Activated CD4-positive, alpha-beta T cell treated with anti-CD3 and anti-CD28 coated beads, Interleukin-2, amount 10 ng/mL, durations not matched to agents 7 days and 5 days (primary cell): ENCODE measurements at regions not wholly inside any gene's neighbourhood (a gene's known extent, or its start where the extent isn't known, plus 50 kb on each side); places are given as distances from the start of the nearest gene placed in this dataset.
"Not testable (repeated sequence)": the region's sequence is repeated elsewhere in the genome, so short reads cannot be mapped to it uniquely, and the experiment has no call there.

ENCODE experiments used
- CTCF ChIA-PET: fragments of 350-600 bp; sonication (Branson Sonifier 250); formaldehyde crosslinking; loops from one replicate; lab custom pipeline; 2021; ENCODE audit warnings: antibody characterized with exemption; lab: Charles Lee
- POLR2A ChIA-PET: fragments of 350-600 bp; sonication (Branson Sonifier 250); formaldehyde crosslinking; loops from one replicate; lab custom pipeline; 2021; ENCODE audit warnings: antibody characterized with exemption; lab: Charles Lee
- DNase-seq: peaks from one replicate; pipeline ENCODE4 v3.0.0-alpha.2; 2020
- H3K27ac Mint-ChIP-seq: one replicate; pipeline ENCODE4 v1.8.0; 2021; ENCODE audit warnings: mild to moderate bottlenecking, moderate library complexity, mixed read lengths
- H3K27me3 Mint-ChIP-seq: one replicate; pipeline ENCODE4 v1.8.0; 2021; ENCODE audit warnings: mixed read lengths
- H3K36me3 Mint-ChIP-seq: one replicate; pipeline ENCODE4 v1.8.0; 2021; ENCODE audit warnings: low read depth, mixed read lengths
- H3K4me1 Mint-ChIP-seq: one replicate; pipeline ENCODE4 v1.8.0; 2021; ENCODE audit warnings: mixed read lengths
- H3K4me3 Mint-ChIP-seq: one replicate; pipeline ENCODE4 v1.8.0; 2021; ENCODE audit warnings: mild to moderate bottlenecking, moderate library complexity, mixed read lengths
- H3K9me3 Mint-ChIP-seq: one replicate; pipeline ENCODE4 v1.8.0; 2021; ENCODE audit warnings: mixed read lengths

DNA sequence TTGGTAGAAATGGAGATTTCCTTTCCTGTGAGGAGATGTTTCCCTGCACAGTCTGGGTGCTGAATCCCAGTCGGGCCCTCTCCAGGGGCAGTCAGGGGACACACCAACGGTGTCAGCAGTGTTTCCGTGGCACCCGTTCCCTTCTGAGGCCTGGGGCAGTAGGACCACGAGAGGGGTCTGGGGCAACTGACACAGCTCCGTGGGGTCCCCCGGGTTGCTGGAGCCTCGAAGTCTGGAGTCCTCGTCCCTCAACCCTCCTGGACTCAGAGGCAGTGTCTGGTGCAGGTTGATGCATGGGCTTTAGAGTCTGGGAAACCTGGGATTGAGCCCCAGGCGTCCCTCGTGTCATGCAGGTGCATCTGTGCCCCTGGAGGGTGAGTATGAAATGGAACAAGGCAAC lies 327.3 kb downstream of the ADGRD1 start:
- Mint-ChIP-seq H3K4me3 (no peak overlapping the region), H3K36me3 (no peaks in the 10 kb centered on the region), H3K9me3 (no peaks in the 10 kb centered on the region), H3K27ac (no peak overlapping the region), H3K4me1 (no peaks in the 10 kb centered on the region), H3K27me3 (no peaks in the 10 kb centered on the region)
- no peak for DNase-seq
- CTCF ChIA-PET = no interaction called here
- POLR2A ChIA-PET = no interaction called here

DNA sequence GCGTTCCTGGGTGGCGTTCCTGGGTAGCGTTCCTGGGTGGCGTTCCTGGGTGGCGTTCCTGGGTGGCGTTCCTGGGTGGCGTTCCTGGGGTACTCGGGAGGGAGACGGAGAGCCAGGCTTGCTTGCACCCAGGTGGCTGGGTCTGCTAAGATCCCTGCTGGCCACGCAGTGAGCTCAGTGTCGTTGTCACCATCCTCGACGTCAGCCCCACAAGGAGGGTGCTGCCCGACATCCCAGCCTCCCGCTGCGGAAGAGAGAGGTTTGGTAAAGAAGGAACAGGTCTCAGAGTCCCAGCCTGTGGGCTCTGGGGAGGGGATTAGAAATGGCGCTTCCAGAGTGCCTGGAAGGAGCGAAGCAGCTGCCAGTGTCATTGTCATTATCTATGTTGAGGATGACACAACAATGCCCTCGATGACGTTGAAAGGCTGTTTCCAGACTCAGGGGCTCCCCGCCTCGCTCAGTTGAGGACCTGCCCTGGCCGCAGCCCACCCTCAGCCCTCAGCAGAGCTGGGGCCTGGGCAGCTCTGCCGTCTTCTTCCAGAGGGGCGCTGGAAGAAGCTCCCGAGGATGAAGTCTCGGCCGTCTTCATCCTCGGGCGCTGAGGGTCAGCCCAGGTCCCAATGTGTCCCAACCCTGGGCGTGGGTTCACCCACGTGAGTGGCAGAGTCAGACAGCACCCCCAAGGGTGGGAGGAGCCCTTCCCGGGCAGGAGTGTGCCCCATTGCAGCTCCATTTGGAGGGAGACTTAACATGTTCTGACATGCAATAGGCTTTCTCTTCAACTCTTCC lies 328.8 kb downstream of the ADGRD1 start:
- H3K36me3 Mint-ChIP-seq = no peaks in the 10 kb centered on the region
- H3K27me3 Mint-ChIP-seq = no peaks in the 10 kb centered on the region
- no peak overlapping the region for H3K27ac Mint-ChIP-seq
- no peaks in the 10 kb centered on the region for H3K4me1 Mint-ChIP-seq
- H3K4me3 Mint-ChIP-seq = no peak overlapping the region
- no peaks in the 10 kb centered on the region for H3K9me3 Mint-ChIP-seq
- ChIA-PET POLR2A (no interaction called here), CTCF (no interaction called here)
- no peak for DNase-seq

DNA sequence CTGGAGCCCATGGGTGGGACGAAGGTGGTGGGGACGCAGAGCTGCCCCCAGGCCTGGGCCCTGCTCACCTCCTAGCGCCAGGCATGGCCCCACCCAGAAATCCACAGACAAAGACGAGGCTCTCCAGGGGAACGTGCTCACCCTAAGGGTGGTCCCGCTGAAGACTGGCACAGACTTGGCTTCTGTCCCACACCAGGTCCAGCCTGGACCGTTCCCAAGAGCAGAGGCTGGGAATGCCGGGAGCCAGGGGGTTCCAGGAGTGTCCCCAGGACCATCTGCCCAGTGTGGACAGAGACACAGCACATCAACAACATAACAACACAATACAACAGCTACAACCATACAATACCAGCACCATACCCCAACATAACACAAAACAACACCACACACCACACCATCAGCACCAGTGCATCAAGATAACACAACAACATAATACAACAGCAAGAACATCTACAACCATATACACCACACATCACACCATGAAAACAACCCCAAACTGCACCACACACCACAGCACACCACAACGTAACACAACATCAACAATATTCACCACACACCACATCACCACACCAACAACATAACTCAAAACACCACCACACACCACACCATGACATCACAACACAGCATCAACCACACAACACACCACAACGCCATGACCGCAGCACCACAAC lies 329.6 kb downstream of the ADGRD1 start:
- ChIA-PET POLR2A (no interaction called here), CTCF (no interaction called here)
- no peaks in the 10 kb centered on the region for H3K36me3 Mint-ChIP-seq
- H3K27ac Mint-ChIP-seq = no peak overlapping the region
- H3K9me3 Mint-ChIP-seq = no peaks in the 10 kb centered on the region
- H3K27me3 Mint-ChIP-seq = no peaks in the 10 kb centered on the region
- H3K4me1 Mint-ChIP-seq = no peaks in the 10 kb centered on the region
- H3K4me3 Mint-ChIP-seq = no peak overlapping the region
- no peak for DNase-seq

DNA sequence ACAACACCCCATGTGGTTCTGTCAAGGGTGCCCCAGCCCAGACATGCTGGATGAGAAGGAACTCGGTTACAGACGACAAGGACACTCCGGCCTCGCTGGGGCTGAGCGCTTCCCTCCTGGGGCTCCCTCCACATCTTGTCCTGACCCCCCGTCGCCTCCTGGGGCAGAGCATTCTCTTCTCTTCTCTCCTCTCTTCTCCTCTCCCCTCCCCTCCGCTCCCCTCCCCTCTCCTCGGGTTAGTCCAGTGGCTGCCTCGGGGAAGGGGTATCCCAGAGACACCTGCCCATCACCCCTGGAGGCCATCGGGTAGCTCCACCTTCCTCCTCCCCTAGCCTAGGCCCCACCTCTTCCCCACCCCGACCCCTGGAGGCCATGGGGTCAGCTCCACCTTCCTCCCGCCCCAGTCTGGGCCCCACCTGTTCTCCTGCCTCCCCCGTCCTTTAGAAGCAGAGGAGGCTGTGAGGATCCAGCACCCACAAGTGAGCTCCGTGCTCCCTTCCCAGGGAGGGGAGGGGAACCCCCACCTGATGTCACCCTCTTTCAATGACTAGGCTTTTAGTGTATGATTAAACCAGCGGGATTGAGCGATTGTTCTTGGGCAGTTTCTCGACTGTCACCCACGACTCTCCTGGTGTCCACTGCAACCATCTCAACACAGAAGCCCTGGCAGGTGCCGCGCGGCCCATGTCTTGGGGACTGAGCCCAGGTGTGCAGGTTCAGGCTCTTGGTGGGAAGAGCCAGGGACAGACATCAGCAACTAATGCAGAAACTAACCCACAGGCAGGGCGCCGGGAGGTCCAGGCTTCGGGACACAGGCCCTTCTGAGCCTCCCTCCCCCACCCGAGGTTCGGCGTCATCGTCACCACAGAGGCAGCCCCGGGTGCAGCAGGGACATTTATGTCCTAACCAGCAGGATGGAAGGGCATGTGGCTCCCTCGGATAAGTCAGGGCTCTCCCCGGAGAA lies 330.4 kb downstream of the ADGRD1 start:
- H3K36me3 Mint-ChIP-seq, CTCF ChIA-PET, H3K27ac Mint-ChIP-seq, DNase-seq, H3K4me3 Mint-ChIP-seq, POLR2A ChIA-PET, H3K4me1 Mint-ChIP-seq, H3K9me3 Mint-ChIP-seq, H3K27me3 Mint-ChIP-seq: not testable (repeated sequence)

DNA sequence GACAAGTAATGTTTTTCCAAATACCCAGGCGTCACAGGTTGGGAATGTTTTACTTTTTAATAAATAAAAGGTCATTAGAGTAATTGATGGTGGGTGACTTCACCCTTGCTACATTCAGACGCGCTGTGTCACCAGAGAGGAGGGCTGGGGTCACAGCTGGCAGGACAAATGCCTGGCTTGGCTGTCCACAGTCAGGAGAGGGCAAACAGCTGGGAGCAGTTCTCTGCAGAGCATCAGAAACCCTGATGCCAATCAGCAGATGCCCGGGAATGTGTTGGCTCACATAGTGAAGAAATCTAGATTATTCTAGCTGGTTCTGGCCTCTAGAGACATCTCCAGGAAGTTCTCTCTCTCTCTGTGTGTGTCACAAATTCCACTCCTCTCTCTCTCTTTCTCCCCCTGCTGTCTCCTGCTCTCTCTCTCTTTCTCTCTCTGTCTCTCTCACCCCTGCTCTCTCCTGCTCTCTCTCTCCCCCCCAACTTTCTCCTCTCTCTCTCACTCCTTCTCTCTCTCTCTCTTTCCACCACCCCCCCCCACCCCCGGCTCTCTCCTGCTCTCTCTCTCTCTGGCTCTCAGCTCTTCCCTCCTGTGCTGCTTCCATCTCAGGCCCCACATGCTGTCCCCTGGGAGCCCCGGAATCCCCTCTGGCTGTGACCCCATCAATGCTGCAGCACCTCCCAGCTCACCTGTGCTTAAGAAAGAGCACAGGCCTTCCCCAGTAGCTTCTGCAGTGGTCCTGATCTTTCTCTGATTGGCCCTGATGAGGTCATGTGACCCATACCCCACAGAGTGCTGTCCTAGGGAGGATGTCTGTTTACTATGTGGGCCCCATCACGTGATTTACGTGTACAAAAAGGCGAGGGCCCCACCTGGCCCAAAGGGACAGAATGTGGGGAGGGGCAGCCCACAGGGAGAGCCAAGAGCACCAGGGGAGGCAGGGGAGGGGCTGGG lies 331.5 kb downstream of the ADGRD1 start:
- peak overlapping the region; percentile 25 for H3K27ac Mint-ChIP-seq
- CTCF ChIA-PET, POLR2A ChIA-PET, H3K27me3 Mint-ChIP-seq, H3K4me3 Mint-ChIP-seq, H3K36me3 Mint-ChIP-seq, DNase-seq, H3K9me3 Mint-ChIP-seq, H3K4me1 Mint-ChIP-seq: not testable (repeated sequence)

DNA sequence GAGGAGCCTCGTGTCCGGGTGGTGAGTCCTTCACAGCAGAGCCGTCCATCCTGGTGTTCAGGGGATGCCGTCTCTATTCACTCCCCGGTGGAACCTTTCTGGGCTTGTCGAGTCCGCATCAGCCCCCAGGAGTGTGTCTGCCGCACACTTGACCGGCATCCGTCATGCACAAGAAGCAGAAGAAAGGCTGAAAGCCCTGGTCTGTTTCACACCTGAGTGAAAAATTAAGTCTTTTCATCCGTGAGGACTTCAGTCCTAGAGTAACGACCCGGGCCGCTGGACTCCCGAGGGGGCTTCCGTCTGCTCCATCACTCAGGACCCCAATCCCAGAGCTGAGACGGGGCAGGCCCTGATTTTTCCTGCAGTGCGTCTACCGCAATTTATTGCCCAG lies 332.2 kb downstream of the ADGRD1 start:
- H3K27ac Mint-ChIP-seq, DNase-seq, H3K9me3 Mint-ChIP-seq, H3K27me3 Mint-ChIP-seq, H3K36me3 Mint-ChIP-seq, POLR2A ChIA-PET, H3K4me1 Mint-ChIP-seq, H3K4me3 Mint-ChIP-seq, CTCF ChIA-PET: not testable (repeated sequence)

DNA sequence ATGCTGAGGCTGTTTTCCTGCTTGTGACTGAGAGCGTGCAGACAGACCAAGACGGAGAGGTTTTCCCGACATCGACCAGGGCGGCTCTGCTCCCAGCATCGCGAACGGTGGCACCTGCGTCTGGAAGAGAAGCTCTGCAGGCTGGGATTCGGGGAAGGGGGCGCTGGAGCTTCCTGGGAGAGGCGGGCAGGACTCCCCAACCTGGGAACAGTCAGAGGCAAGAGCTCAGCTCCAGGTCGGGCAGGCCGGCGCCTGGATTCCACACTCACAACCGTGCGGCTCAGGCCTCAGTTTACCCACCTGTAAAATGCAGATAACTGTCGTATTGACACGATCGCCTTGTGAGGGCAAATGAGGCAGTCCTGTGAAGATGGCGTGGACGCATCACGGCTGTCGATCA lies 332.6 kb downstream of the ADGRD1 start:
- H3K9me3 Mint-ChIP-seq, POLR2A ChIA-PET, H3K36me3 Mint-ChIP-seq, CTCF ChIA-PET, H3K27me3 Mint-ChIP-seq, H3K4me1 Mint-ChIP-seq, H3K4me3 Mint-ChIP-seq, H3K27ac Mint-ChIP-seq, DNase-seq: not testable (repeated sequence)

DNA sequence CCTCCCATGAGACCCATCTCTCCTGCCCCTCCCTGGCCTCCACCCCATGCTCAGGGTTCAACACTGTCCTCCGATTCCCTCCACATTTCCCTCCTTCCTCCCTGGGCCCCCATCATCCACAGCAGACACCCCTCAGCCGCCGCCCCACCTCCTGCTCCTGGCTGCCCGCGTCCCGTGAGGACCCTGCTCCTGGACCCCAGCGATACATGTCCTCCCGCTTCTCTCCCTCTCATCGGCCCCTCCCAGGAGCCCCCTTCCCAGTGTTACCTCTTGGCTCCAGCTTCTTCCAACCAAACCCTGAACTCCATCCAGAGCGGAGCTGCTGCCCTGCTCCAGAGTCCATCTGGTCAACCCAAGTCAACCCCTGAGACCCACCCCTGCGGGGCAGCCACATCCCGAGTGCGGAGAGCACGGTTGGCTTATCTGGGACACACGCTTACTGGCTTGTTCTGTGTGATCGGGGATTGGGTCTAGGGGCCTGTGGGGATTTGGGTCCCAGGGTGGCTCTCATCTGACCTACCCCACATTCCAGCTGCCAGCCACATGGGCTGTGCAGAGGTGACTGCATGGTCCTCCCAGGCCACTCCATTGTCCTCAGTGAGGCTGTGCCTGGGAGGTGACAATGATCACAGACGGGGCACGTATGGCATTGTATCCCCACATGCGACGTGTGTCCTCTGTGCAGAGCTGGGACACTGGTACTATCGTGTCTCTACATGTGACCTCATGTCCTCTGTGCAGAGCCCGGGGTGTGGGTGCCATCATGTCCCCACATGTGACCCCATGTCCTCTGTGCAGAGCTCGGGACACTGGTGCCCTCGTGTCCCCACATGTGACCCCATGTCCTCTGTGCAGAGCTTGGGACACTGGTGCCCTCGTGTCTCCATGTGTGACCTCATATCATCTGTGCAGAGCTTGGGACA lies 333.6 kb downstream of the ADGRD1 start:
- POLR2A ChIA-PET = no interaction called here
- no peaks in the 10 kb centered on the region for H3K36me3 Mint-ChIP-seq
- no peak overlapping the region for H3K27ac Mint-ChIP-seq
- no peaks in the 10 kb centered on the region for H3K27me3 Mint-ChIP-seq
- no peaks in the 10 kb centered on the region for H3K4me1 Mint-ChIP-seq
- H3K4me3 Mint-ChIP-seq = no peak overlapping the region
- CTCF ChIA-PET = no interaction called here
- H3K9me3 Mint-ChIP-seq = peaks cover 2% of the 10 kb centered on the region
- DNase-seq = no peak

DNA sequence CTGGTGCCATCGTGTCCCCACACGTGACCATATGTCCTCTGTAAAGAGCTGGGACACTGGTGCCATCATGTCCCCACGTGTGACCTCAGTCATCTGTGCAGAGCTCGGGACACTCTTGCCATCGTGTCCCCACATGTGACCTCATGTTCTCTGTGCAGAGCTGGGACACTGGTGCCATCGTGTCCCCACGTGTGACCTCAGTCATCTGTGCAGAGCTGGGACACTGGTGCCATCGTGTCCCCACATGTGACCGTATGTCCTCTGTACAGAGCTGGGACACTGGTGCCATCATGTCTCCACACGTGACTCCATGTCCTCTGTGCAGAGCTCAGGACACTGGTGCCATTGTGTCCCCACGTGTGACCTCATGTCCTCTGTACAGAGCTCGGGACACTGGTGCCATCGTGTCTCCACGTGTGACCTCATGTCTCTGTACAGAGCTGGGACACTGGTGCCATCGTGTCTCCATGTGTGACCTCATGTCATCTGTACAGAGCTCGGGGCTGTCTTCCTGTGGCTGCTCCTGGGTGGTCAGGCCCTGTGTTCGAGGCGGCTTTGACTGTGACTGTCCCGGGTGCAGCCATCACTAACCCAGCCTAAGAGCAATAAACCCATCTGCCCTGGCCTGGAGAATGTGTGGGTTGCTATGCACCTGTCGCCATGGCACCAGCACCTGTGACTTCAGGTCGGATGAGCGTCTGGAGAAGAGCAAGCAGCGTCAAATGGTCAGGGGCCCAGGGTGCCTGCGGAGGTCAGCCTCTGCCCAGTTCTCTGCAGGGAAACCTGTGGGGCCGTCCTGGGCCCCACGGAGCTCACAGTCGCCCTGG lies 334.4 kb downstream of the ADGRD1 start:
- Mint-ChIP-seq H3K9me3 (peaks cover 2% of the 10 kb centered on the region), H3K27me3 (no peaks in the 10 kb centered on the region), H3K4me3 (no peak overlapping the region), H3K4me1 (no peaks in the 10 kb centered on the region), H3K27ac (no peak overlapping the region), H3K36me3 (no peaks in the 10 kb centered on the region)
- ChIA-PET CTCF (no interaction called here), POLR2A (no interaction called here)
- no peak for DNase-seq

DNA sequence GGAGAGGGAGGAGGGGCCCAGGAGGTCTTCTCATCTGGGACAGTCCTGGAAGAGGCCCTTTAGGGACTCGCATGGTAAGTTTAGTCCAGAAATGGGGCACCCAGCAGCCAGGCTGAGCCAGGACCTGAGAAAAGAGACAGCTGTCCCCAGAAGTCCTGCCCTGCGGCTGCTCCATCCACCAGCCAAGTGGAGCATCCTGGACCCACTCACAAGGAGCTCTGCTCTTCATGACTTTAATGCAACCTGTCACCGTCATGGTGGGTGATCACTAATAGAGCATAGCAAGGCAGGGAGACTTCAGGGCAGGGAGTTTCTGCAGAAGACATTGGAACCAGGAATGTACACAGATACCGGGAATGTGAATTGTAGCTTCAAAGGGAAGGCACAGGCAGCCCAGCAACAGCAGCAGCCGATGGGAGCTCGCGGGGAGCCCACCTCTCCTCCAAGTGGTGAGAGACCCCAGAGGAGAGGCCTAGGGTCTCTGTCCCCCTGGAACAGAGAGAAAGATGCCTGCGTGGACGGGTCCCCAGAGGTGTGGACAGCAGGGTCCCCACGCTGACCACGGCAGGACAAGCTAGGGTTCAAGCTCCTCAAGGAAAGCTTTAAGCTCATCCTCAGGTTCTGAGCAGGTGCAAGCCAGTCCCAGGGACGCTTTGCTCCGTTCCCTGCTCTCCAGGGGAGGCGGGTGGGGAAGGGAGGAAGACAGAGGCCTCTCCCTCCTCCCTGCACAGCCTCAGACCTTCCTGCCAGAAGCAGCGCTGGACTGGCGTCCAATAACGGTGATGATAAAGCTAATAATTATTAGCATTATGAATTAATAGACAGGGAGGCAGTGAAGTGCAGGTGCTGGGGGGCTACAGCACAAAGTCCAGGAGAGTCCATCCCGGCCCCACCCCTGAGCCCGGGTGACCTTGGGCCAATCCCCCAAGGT lies 335.3 kb downstream of the ADGRD1 start:
- CTCF ChIA-PET = interaction anchor here (0.9 kb wide), 1 partner anchor 35 kb away, joined by 3 read pairs; no protein-coding TSS in a partner anchor

More for the DNA sequence above, 335.3 kb downstream of the ADGRD1 start:
- POLR2A ChIA-PET, H3K4me1 Mint-ChIP-seq, H3K36me3 Mint-ChIP-seq, H3K27me3 Mint-ChIP-seq, H3K9me3 Mint-ChIP-seq, H3K27ac Mint-ChIP-seq, DNase-seq, H3K4me3 Mint-ChIP-seq: not testable (repeated sequence)
